ENCODE measurements at regions not wholly inside any gene's neighbourhood (a gene's known extent, or its start where the extent isn't known, plus 50 kb on each side); places are given as distances from the start of the nearest gene placed in this dataset.

DNA sequence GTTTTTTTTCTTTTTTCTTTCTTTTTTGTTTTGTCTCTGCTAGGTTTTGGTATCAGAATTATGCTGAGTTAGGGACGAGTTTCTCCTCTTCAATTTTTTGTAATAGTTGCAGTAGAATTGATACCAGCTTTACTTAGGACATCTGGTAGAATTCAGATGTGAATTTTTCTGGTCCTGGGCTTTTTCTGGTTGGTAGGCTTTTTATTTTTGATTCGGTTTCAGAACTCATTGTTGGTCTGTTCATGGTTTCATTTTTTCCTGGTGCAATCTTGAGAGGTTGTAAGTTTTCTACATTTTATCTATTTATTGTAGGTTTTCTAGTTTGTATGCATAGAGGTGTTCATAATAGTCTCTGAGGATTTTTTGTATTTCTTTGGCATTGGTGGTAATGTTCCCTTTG, 498.1 kb upstream of the CPEB2 start:
- no peak for DNase-seq
- no peaks in the 10 kb centered on the region for H3K36me3 ChIP-seq
- no peaks in the 10 kb centered on the region for H3K4me1 ChIP-seq
- intact Hi-C loops (cut with DNase I; ENCODE audit: low total_unique reads) = no loop called here
- no peaks in the 10 kb centered on the region for H3K27me3 ChIP-seq (replicated peaks in 1 of 7)
- no peaks in the 10 kb centered on the region for H3K9me3 ChIP-seq
- no peak overlapping the region for H3K4me3 ChIP-seq
- TF ChIP-seq POLR2AphosphoS5 (IDR thresholded peaks at IDR 0.05) (no peak), POLR2A (IDR thresholded peaks at IDR 0.05) (no peak)
- TF ChIP-seq, protein P1, sequence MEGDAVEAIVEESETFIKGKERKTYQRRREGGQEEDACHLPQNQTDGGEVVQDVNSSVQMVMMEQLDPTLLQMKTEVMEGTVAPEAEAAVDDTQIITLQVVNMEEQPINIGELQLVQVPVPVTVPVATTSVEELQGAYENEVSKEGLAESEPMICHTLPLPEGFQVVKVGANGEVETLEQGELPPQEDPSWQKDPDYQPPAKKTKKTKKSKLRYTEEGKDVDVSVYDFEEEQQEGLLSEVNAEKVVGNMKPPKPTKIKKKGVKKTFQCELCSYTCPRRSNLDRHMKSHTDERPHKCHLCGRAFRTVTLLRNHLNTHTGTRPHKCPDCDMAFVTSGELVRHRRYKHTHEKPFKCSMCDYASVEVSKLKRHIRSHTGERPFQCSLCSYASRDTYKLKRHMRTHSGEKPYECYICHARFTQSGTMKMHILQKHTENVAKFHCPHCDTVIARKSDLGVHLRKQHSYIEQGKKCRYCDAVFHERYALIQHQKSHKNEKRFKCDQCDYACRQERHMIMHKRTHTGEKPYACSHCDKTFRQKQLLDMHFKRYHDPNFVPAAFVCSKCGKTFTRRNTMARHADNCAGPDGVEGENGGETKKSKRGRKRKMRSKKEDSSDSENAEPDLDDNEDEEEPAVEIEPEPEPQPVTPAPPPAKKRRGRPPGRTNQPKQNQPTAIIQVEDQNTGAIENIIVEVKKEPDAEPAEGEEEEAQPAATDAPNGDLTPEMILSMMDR (IDR thresholded peaks at IDR 0.05 in 8 of 11, conservative IDR thresholded peaks at IDR 0.05 in 3 of 11) = no peak
- no peak overlapping the region for H3K27ac ChIP-seq
- 64 to 79% (median 75%) methylated on average over 2 of the region's 2 CpGs for WGBS, 5 donors

DNA sequence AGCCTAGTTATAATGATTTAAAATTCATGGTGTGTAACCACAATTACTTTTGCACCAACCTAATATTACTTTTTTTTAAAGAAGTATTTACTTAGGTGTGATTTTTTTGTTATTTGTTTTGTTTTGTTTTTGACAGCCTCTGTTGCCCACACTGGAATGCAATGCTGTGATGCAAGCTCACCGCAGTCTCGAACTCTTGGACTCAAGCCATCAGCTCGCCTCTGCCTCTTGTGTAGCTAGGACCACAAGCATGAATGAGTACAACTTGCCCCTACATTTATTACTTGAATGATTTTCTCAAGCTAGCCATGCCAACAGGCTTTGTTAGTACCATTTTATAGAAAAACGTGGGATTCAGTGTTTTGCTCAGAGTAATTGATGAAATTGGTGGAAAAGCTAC, 488.8 kb upstream of the CPEB2 start:
- TF ChIP-seq POLR2AphosphoS5 (IDR thresholded peaks at IDR 0.05) (no peak), POLR2A (IDR thresholded peaks at IDR 0.05) (no peak)
- TF ChIP-seq, protein P1 (IDR thresholded peaks at IDR 0.05 in 8 of 11, conservative IDR thresholded peaks at IDR 0.05 in 3 of 11) = no peak
- no peaks in the 10 kb centered on the region for H3K9me3 ChIP-seq
- H3K4me3 ChIP-seq = no peak overlapping the region
- H3K27me3 ChIP-seq (replicated peaks in 1 of 7) = no peaks in the 10 kb centered on the region
- no peaks in the 10 kb centered on the region for H3K4me1 ChIP-seq
- no peaks in the 10 kb centered on the region for H3K36me3 ChIP-seq
- 81 to 88% (median 82%) methylated on average over 4 of the region's 4 CpGs for WGBS, 5 donors
- intact Hi-C loops (cut with DNase I; ENCODE audit: low total_unique reads) = no loop called here
- H3K27ac ChIP-seq = no peak overlapping the region
- DNase-seq = no peak

DNA sequence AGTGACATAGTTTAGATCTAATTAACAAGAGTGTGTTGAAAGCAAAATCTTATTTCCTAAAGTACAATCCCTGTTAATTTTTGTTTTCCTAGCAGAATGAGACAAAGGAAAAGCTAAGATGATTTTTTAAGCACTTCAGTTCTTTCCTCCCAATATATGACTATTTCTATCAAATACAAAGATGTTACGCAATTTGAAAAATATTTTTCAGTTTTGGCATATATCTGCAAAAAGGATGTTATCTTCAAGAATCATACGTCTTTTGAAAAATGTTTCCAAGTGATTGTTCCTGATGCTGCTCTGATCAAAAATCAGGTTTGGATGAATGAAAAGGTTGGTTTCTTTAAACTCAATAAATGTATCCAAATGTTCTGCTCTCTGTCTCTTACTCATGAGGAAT, 486.7 kb upstream of the CPEB2 start:
- Histone ChIP-seq H3K4me1 (no peaks in the 10 kb centered on the region), H3K36me3 (no peaks in the 10 kb centered on the region), H3K27me3 (replicated peaks in 1 of 7) (no peaks in the 10 kb centered on the region), H3K27ac (no peak overlapping the region), H3K4me3 (no peak overlapping the region), H3K9me3 (no peaks in the 10 kb centered on the region)
- TF ChIP-seq POLR2A (IDR thresholded peaks at IDR 0.05) = no peak
- no peak for TF ChIP-seq POLR2AphosphoS5 (IDR thresholded peaks at IDR 0.05)
- TF ChIP-seq, protein P1 (IDR thresholded peaks at IDR 0.05 in 8 of 11, conservative IDR thresholded peaks at IDR 0.05 in 3 of 11) = no peak
- DNase-seq = no peak
- WGBS, 5 donors = 84 to 93% (median 85%) methylated on average over 2 of the region's 2 CpGs
- intact Hi-C loops (cut with DNase I; ENCODE audit: low total_unique reads) = no loop called here

DNA sequence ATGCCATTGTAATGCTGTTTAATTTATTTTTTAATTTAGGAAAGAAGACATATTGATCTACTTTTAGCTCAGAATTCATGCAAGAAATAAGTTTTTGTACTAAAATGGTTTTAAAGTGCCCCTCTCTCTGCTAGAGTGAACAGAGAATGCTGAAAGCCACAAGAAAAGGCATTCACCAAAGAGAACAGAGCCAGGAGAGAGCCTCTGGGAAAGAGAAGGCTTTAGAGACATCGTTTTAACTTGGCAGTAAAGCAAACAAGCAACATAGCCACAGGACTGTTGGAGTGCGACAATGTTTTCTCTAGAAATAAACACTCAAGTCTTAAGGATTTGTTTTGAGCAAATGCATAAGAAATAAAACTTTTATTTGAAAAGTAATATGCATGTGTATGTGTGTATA, 484.1 kb upstream of the CPEB2 start:
- Histone ChIP-seq H3K4me1 (no peaks in the 10 kb centered on the region), H3K27ac (no peak overlapping the region), H3K36me3 (no peaks in the 10 kb centered on the region), H3K9me3 (peaks cover 0 to 8% (median 3%) of the 10 kb centered on the region in 8 donors), H3K27me3 (replicated peaks in 1 of 7) (no peaks in the 10 kb centered on the region), H3K4me3 (no peak overlapping the region)
- 49 to 67% (median 63%) methylated on average over 2 of the region's 2 CpGs for WGBS, 5 donors
- TF ChIP-seq POLR2AphosphoS5 (IDR thresholded peaks at IDR 0.05) (no peak), POLR2A (IDR thresholded peaks at IDR 0.05) (no peak)
- TF ChIP-seq, protein P1 (IDR thresholded peaks at IDR 0.05 in 8 of 11, conservative IDR thresholded peaks at IDR 0.05 in 3 of 11) = no peak
- no peak for DNase-seq
- intact Hi-C loops (cut with DNase I; ENCODE audit: low total_unique reads) = no loop called here

Data from spleen (tissue), 11 donors.